ENCODE measurements at regions not wholly inside any gene's neighbourhood (a gene's known extent, or its start where the extent isn't known, plus 50 kb on each side); places are given as distances from the start of the nearest gene placed in this dataset.

GRCh38 chr6:154596701-154597100 is 86.2 kb upstream of the CNKSR3 start:
- POLR2A ChIA-PET, result no interaction called here
- Histone ChIP-seq H4K20me1 (ENCODE audit: insufficient read depth) (no peaks in the 10 kb centered on the region), H3K79me2 (ENCODE audit: insufficient read depth) (no peaks in the 10 kb centered on the region), H3K4me3 (ENCODE audit: low read depth in 2 of 2, low read length in 1 of 2) (no peak overlapping the region), H3K27me3 (ENCODE audit: insufficient read depth) (no peaks in the 10 kb centered on the region), H3K9me3 (no peaks in the 10 kb centered on the region), H3K27ac (ENCODE audit: low read depth in 2 of 2, low read length in 1 of 2) (no peak overlapping the region), H3K4me1 (ENCODE audit: control insufficient read depth in 1 of 2, insufficient read depth in 2 of 2, low read depth in 1 of 2, low read length in 1 of 2) (no peaks in the 10 kb centered on the region), H2AFZ (ENCODE audit: low read depth) (no peak overlapping the region), H3K4me2 (no peak overlapping the region), H3F3A (replicated peaks; ENCODE audit: insufficient read depth) (no peaks in the 10 kb centered on the region), H3K36me3 (replicated peaks in 1 of 2; ENCODE audit: control insufficient read depth in 1 of 2, insufficient read depth in 2 of 2, low read length in 1 of 2) (no peaks in the 10 kb centered on the region), H3K9me2 (no peaks in the 10 kb centered on the region), H3K9ac (no peak overlapping the region)
- CTCF ChIA-PET, result no interaction called here
- TF ChIP-seq, protein P1, sequence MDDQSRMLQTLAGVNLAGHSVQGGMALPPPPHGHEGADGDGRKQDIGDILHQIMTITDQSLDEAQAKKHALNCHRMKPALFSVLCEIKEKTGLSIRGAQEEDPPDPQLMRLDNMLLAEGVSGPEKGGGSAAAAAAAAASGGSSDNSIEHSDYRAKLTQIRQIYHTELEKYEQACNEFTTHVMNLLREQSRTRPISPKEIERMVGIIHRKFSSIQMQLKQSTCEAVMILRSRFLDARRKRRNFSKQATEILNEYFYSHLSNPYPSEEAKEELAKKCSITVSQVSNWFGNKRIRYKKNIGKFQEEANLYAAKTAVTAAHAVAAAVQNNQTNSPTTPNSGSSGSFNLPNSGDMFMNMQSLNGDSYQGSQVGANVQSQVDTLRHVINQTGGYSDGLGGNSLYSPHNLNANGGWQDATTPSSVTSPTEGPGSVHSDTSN (IDR thresholded peaks at IDR 0.05), result no peak
- TF ChIP-seq, protein P2, sequence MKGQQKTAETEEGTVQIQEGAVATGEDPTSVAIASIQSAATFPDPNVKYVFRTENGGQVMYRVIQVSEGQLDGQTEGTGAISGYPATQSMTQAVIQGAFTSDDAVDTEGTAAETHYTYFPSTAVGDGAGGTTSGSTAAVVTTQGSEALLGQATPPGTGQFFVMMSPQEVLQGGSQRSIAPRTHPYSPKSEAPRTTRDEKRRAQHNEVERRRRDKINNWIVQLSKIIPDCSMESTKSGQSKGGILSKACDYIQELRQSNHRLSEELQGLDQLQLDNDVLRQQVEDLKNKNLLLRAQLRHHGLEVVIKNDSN (IDR thresholded peaks at IDR 0.05; ENCODE audit: borderline replicate concordance, low read depth), result no peak
- TF ChIP-seq YY1 (IDR thresholded peaks at IDR 0.05; ENCODE audit: low read depth) (no peak), FOXM1 (IDR thresholded peaks at IDR 0.05; ENCODE audit: low read depth) (no peak), SMC3 (IDR thresholded peaks at IDR 0.05; ENCODE audit: low read depth, low read length) (no peak), SIN3A (IDR thresholded peaks at IDR 0.05; ENCODE audit: borderline replicate concordance, low read depth, low read length) (no peak), TEAD4 (IDR thresholded peaks at IDR 0.05; ENCODE audit: borderline replicate concordance, insufficient read depth) (no peak), FOXJ3 (CRISPR knock-in tag; IDR thresholded peaks at IDR 0.05) (no peak), RFX5 (IDR thresholded peaks at IDR 0.05; ENCODE audit: low read length) (no peak), NRF1 (IDR thresholded peaks at IDR 0.05; ENCODE audit: low read depth, low read length) (no peak), NFIC (IDR thresholded peaks at IDR 0.05; ENCODE audit: borderline replicate concordance) (no peak), EZH2phosphoT487 (IDR thresholded peaks at IDR 0.05; ENCODE audit: borderline replicate concordance, low read depth) (no peak), POLR2AphosphoS5 (IDR thresholded peaks at IDR 0.05; ENCODE audit: low read depth, low read length) (no peak), ELF1 (IDR thresholded peaks at IDR 0.05) (no peak), EP300 (IDR thresholded peaks at IDR 0.05; ENCODE audit: borderline replicate concordance in 1 of 2, low read depth in 1 of 2, low read length in 1 of 2) (no peak)
- TF ChIP-seq, protein P3, sequence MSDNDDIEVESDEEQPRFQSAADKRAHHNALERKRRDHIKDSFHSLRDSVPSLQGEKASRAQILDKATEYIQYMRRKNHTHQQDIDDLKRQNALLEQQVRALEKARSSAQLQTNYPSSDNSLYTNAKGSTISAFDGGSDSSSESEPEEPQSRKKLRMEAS (IDR thresholded peaks at IDR 0.05; ENCODE audit: low read depth), result no peak
- TF ChIP-seq, protein P4, sequence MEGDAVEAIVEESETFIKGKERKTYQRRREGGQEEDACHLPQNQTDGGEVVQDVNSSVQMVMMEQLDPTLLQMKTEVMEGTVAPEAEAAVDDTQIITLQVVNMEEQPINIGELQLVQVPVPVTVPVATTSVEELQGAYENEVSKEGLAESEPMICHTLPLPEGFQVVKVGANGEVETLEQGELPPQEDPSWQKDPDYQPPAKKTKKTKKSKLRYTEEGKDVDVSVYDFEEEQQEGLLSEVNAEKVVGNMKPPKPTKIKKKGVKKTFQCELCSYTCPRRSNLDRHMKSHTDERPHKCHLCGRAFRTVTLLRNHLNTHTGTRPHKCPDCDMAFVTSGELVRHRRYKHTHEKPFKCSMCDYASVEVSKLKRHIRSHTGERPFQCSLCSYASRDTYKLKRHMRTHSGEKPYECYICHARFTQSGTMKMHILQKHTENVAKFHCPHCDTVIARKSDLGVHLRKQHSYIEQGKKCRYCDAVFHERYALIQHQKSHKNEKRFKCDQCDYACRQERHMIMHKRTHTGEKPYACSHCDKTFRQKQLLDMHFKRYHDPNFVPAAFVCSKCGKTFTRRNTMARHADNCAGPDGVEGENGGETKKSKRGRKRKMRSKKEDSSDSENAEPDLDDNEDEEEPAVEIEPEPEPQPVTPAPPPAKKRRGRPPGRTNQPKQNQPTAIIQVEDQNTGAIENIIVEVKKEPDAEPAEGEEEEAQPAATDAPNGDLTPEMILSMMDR (IDR thresholded peaks at IDR 0.05), result no peak
- no peak for DNase-seq
- 86% methylated on average over 2 of the region's 2 CpGs for WGBS (ENCODE audit: low lambda C conversion rate)
